Fibroblast of lung (primary cell): ENCODE measurements at regions not wholly inside any gene's neighbourhood (a gene's known extent, or its start where the extent isn't known, plus 50 kb on each side); places are given as distances from the start of the nearest gene placed in this dataset.

Experiments
- DNase-seq, 2 donors: peaks; one replicate each; pipeline versions ENCODE4 v3.0.0 to v3.0.0-alpha.2; 2010; ENCODE audit warnings: low read depth in 2 of 2
- H2AFZ ChIP-seq: 2 replicates; pipeline ENCODE4 v1.5.1; 2012; ENCODE audit warnings: low read length, control low read depth, inconsistent platforms
- H3K27ac ChIP-seq: 2 replicates; pipeline ENCODE4 v1.5.1; 2011; ENCODE audit warnings: low read length, control low read depth; ENCODE audit not compliant: insufficient read depth
- H3K27me3 ChIP-seq: 2 replicates; pipeline ENCODE4 v1.5.1; 2011; ENCODE audit warnings: mild to moderate bottlenecking, low read length; ENCODE audit not compliant: control insufficient read depth, insufficient read depth
- H3K36me3 ChIP-seq: 2 replicates; pipeline ENCODE4 v1.5.1; 2011; ENCODE audit warnings: low read length; ENCODE audit not compliant: control insufficient read depth, insufficient read depth
- H3K4me1 ChIP-seq: 2 replicates; pipeline ENCODE4 v1.5.1; 2011; ENCODE audit warnings: low read length; ENCODE audit not compliant: control insufficient read depth, insufficient read depth; ENCODE audit errors: extremely low read depth
- H3K4me2 ChIP-seq: 2 replicates; pipeline ENCODE4 v1.5.1; 2011; ENCODE audit warnings: low read length, control low read depth; ENCODE audit not compliant: insufficient read depth; ENCODE audit errors: extremely low read depth
- H3K4me3 ChIP-seq, 4 experiments: fragments of 200-600 bp in 1 of 4; sonication (generic) in 1 of 4; replicated peaks in 1 of 4; 2 replicates each; pipeline ENCODE4 v1.5.1; 2011 to 2016; ENCODE audit warnings: low read length in 4 of 4, low read depth in 3 of 4, mild to moderate bottlenecking in 3 of 4, control low read depth in 2 of 4, inconsistent platforms in 1 of 4, mixed read lengths in 1 of 4; ENCODE audit not compliant: insufficient read depth in 1 of 4; ENCODE audit errors: control extremely low read depth in 1 of 4
- H3K79me2 ChIP-seq: 2 replicates; pipeline ENCODE4 v1.5.1; 2012; ENCODE audit warnings: mild to moderate bottlenecking, low read length, inconsistent platforms; ENCODE audit not compliant: control insufficient read depth, insufficient read depth
- H3K9ac ChIP-seq: 2 replicates; pipeline ENCODE4 v1.5.1; 2011; ENCODE audit warnings: mild to moderate bottlenecking, low read length, control low read depth; ENCODE audit not compliant: insufficient read depth
- H3K9me3 ChIP-seq: 2 replicates; pipeline ENCODE4 v1.5.1; 2012; ENCODE audit warnings: low read depth, low read length; ENCODE audit not compliant: control insufficient read depth, insufficient read depth
- H4K20me1 ChIP-seq: 2 replicates; pipeline ENCODE4 v1.5.1; 2011; ENCODE audit warnings: low read length; ENCODE audit not compliant: control insufficient read depth, insufficient read depth; ENCODE audit errors: extremely low read depth
- EZH2 ChIP-seq: IDR thresholded peaks from 2 replicates; pipeline ENCODE4 v1.5.1; 2012; ENCODE audit warnings: low read length, control low read depth, mild to moderate bottlenecking; ENCODE audit errors: missing control alignments
- TF ChIP-seq, protein P1 (sequence below), 2 donors: IDR thresholded peaks in 1 of 2; conservative IDR thresholded peaks in 1 of 2; 1 replicate in 1 of 2; 2 replicates in 1 of 2; pipeline ENCODE4 v1.5.1; 2011 to 2012; ENCODE audit warnings: low read length in 2 of 2, control low read depth in 1 of 2, inconsistent platforms in 1 of 2, low read depth in 1 of 2, mild to moderate bottlenecking in 1 of 2

DNA sequence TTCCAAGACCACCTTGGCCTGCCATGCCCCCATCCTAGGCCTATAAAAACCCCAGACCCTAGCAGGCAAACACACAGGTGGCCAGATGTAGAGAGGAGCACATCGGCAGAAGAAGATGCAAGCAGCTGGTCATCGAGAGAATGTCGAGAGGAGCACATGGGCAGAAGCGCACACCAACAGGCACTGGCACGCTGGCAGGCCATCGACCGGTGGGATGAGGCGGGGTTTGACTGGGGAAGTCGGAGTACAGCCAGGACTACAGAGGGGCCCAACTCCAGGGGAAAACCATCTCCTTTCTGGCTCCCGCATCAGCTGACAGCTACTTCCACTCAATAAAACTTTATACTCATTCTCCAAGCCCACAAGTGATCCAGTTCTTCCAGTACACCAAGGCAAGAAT, 283.1 kb upstream of the RGMB start:
- Histone ChIP-seq H3K4me1 (no peaks in the 10 kb centered on the region), H3K4me2 (no peak overlapping the region), H2AFZ (no peak overlapping the region), H3K9me3 (no peaks in the 10 kb centered on the region), H3K27me3 (no peaks in the 10 kb centered on the region), H3K27ac (no peak overlapping the region), H3K9ac (no peak overlapping the region), H3K4me3 (no peak overlapping the region), H3K36me3 (no peaks in the 10 kb centered on the region), H4K20me1 (no peaks in the 10 kb centered on the region), H3K79me2 (no peaks in the 10 kb centered on the region)
- TF ChIP-seq, protein P1, sequence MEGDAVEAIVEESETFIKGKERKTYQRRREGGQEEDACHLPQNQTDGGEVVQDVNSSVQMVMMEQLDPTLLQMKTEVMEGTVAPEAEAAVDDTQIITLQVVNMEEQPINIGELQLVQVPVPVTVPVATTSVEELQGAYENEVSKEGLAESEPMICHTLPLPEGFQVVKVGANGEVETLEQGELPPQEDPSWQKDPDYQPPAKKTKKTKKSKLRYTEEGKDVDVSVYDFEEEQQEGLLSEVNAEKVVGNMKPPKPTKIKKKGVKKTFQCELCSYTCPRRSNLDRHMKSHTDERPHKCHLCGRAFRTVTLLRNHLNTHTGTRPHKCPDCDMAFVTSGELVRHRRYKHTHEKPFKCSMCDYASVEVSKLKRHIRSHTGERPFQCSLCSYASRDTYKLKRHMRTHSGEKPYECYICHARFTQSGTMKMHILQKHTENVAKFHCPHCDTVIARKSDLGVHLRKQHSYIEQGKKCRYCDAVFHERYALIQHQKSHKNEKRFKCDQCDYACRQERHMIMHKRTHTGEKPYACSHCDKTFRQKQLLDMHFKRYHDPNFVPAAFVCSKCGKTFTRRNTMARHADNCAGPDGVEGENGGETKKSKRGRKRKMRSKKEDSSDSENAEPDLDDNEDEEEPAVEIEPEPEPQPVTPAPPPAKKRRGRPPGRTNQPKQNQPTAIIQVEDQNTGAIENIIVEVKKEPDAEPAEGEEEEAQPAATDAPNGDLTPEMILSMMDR (conservative IDR thresholded peaks at IDR 0.05 in 1 of 2, IDR thresholded peaks at IDR 0.05 in 1 of 2; ENCODE audit: low read depth in 1 of 2, low read length in 2 of 2), result no peak
- TF ChIP-seq EZH2, result no peak
- DNase-seq, result no peak

DNA sequence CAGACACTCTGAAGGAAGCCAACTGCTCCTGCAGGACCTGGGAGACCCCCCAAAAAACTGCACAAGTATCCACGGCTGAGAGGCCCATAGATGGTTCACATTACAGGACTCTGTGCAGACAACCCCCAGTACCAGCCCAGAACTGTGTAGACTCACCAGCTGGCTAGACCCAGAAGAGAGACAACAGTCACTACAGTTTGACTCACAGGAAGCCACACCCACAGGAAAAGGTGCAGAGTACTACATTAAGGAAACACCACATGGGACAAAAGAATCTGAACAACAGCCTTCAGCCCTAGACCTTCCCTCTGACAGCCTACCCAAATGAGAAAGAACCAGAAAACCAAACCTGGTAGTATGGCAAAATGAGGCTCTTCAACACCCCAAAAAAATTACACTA, 281.2 kb upstream of the RGMB start:
- no peak for TF ChIP-seq EZH2
- TF ChIP-seq, protein P1 (conservative IDR thresholded peaks at IDR 0.05 in 1 of 2, IDR thresholded peaks at IDR 0.05 in 1 of 2; ENCODE audit: low read depth in 1 of 2, low read length in 2 of 2), result no peak
- no peak for DNase-seq
- Histone ChIP-seq H3K27ac (no peak overlapping the region), H3K27me3 (no peaks in the 10 kb centered on the region), H3K4me2 (no peak overlapping the region), H3K4me3 (no peak overlapping the region), H3K79me2 (no peaks in the 10 kb centered on the region), H3K9me3 (no peaks in the 10 kb centered on the region), H3K36me3 (no peaks in the 10 kb centered on the region), H2AFZ (no peak overlapping the region), H3K9ac (no peak overlapping the region), H4K20me1 (no peaks in the 10 kb centered on the region), H3K4me1 (no peaks in the 10 kb centered on the region)

DNA sequence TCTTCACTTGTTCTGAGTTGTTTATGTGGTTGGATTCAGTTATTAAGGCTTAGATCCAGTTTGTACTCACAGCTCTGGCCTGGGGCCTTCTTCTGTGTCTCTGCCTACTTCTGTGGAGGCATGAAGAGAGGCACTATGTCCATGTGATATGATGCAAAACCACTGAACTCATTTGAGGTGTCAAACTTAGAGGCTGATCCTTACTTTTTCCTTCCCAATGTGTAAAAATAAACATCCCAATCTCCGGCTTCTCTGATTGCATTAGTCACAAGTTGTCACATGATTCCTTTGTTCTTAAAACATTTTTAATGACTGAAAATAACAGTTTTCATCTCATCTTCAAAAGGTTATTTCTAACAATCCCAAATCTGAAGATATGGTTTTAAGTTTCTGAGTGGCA, 276.0 kb upstream of the RGMB start:
- Histone ChIP-seq H3K79me2 (no peaks in the 10 kb centered on the region), H3K4me1 (no peaks in the 10 kb centered on the region), H3K9me3 (no peaks in the 10 kb centered on the region), H3K27me3 (no peaks in the 10 kb centered on the region), H4K20me1 (no peaks in the 10 kb centered on the region), H3K4me2 (no peak overlapping the region), H2AFZ (no peak overlapping the region), H3K4me3 (no peak overlapping the region), H3K36me3 (no peaks in the 10 kb centered on the region), H3K9ac (no peak overlapping the region), H3K27ac (no peak overlapping the region)
- TF ChIP-seq, protein P1 (conservative IDR thresholded peaks at IDR 0.05 in 1 of 2, IDR thresholded peaks at IDR 0.05 in 1 of 2; ENCODE audit: low read depth in 1 of 2, low read length in 2 of 2), result no peak
- TF ChIP-seq EZH2, result no peak
- DNase-seq, result peak in 1 of 2 donors; percentile 24
